ENCODE measurements at regions not wholly inside any gene's neighbourhood (a gene's known extent, or its start where the extent isn't known, plus 50 kb on each side); places are given as distances from the start of the nearest gene placed in this dataset.

GRCh38 chr2:18503376-18504228 is 56.9 kb downstream of the RDH14 start:
- no peak for DNase-seq (ENCODE audit: low read depth in 2 of 2)

GRCh38 chr2:18502142-18502541 is 58.3 kb downstream of the RDH14 start:
- DNase-seq (ENCODE audit: low read depth in 2 of 2): no peak

DNA sequence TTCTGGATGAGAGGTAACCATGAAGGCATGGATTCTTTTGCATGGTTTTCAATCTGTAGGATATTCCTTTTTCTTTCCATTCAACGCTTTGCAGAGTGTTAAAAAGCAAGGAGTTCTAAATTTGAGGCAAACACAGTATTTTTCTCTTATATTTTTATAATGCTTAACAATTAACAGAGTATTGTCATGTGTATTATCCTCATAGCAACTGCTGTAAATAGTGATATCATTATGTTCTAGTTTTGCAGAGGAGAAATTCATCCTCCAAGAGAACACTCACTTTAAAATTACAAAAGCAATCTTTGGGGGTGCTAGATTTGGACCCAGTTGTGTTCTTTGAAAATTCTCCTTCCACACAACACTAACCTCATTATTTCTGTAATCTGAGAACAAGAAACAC is 58.7 kb downstream of the RDH14 start:
- DNase-seq (ENCODE audit: low read depth in 2 of 2): no peak

DNA sequence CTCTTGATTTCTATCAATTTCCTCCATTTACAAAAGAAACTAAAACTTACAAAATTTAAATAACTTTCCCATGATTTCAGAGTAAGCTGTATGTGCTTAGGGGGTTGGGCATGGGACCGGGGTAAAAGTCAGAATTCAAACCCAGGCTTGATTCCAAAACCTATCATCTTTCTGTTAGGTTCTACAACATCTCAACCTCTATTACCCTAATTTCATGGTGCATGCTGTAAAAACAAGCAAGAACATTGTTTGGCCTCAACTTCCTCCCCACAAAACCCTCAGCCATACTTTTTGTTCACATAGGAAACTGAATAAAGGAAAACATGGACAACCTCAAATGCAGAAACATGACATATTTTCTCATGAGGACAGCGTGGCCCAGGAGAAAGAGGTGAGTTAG is 59.3 kb downstream of the RDH14 start:
- DNase-seq (ENCODE audit: low read depth in 2 of 2): no peak

DNA sequence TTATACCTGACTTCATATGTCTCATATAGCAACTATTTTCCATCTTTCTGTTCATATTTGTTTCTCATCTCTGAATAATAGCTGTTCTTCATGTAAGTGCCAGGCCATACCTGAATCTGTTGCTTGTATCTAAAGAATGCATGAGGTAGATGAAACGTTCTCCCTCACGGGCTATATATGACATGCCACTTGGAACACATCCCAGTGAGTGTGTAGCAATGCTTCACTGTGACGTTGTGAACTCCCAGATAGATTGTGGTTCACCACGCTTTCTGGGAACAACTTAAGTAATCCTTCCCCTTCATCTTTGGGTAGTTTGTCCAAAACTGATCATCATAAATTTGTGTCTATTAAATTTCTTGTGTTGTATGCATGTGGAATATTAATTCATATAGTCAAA is 60.1 kb downstream of the RDH14 start:
- peak; percentile 76 to 79 for DNase-seq (ENCODE audit: low read depth in 2 of 2)

GRCh38 chr2:18498531-18498930 is 61.9 kb downstream of the RDH14 start:
- no peak for DNase-seq (ENCODE audit: low read depth in 2 of 2)

DNA sequence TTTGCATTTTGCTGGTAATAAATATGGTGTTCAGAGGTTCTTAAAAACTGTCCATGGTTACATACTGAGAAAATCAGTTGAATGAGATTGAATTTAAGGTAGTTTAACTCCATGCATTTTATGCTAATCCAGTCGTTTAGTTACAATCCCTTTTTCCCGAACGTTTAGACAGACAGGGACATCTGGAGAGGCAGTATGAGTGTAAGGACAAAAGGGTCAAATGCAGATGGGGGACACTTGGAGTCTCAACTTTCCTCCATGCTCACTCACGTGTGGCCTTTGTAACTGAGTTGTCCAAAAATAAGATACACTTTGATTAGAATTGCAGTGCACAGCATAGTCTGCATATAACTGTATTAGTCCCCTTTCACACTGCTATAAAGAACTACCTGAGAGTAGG is 63.9 kb downstream of the RDH14 start:
- DNase-seq (ENCODE audit: low read depth in 2 of 2): no peak

DNA sequence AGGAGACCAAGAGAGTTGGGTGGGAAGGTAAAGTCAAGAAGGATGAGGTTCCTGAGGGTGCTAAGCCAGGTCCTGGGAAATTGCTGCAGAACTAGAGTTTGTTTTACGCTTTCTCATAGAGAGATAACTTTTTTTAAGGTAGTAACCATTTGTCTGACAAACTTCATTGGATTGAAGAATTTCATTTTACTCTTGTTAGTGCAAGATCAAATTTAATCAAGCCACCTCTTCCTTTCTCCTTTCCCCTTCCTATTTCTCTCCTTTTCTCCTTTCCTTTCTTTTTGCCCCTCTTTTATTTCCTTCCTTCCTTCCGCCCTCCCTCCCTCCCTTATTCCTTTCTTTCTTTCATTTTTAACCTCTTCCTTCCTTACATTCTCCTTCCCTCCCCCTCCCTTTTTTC is 65.4 kb downstream of the RDH14 start:
- DNase-seq (ENCODE audit: low read depth in 2 of 2): no peak

DNA sequence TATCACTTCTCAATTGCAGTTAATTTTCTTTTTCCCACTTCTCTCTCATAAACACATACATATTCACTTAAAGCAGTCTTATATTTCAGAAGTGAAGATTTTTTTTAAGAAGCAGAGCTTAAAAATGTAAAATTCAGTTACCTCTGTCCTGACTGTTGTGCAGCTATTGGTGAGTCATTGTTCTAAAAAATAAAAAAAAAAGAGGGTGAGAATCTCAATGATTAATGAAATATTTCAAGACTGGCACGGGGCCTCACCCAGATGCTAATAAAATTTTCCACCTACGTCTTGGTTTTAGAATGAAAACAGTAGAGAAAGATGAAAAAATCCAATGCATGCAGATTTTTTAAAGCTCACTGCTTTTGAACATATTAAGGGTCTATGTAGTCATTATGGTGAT is 67.7 kb downstream of the RDH14 start:
- no peak for DNase-seq (ENCODE audit: low read depth in 2 of 2)

DNA sequence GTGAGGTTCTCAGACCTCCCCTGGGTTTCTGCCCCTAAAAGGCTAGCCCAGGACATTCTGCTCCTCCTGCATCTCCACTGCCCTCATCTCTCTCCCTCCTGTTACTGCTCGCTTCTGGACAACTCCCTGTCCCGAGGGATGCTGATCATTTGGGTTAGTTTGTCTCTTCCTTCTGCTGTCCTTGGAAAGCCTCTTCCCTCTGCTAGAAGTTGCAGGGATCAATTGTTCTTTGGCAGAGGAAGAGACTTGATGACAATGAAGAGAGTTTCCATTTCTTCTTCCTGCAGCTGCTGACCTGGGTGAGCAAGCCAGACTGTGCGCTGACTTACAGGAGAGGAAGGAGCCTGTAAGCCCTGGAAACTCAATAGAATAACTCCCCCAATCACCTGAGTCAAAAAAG is 68.9 kb downstream of the RDH14 start:
- no peak for DNase-seq (ENCODE audit: low read depth in 2 of 2)

DNA sequence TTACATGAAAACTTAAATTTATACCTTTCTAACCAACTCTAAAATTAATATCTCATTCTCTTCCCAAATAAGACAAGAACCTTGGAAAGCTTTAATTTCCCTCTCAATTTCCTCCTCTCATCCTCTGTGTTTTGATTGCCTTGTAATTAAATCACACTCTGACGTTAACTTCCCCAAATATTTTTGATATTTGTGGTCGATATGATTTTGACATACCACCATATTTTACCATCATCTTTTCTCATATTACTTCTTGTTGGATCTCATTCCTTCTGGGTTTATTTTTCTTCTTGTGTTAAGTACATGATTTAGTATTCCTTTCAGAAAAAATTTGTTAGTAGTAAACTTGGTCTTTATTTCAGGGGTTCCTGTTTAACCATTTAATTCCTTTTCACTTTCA is 69.6 kb downstream of the RDH14 start:
- no peak for DNase-seq (ENCODE audit: low read depth in 2 of 2)

- DNase-seq (ENCODE audit: low read depth in 2 of 2): no peak
These were observed 73.1 kb downstream of the RDH14 start for GRCh38 chr2:18487106-18487913.

DNA sequence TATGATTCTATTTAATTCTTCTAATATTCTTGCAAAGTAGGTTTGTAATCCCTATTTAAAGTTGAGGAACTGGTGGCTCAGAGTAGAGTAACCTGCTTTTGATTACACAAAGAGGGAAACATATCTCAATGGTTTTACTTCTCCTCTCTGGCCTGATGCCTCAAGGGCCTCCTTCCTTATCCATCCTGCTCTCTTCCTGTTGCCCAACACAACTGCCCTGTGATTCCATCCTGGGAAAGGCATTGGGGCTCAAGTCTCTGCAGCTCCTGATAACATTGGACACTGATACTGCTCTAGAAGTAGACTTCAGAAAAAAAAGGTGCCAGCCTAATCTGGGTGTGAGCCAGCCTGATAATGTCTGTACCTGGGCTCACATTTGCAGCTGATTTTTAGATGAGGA is 75.8 kb downstream of the RDH14 start:
- no peak for DNase-seq (ENCODE audit: low read depth in 2 of 2)

DNA sequence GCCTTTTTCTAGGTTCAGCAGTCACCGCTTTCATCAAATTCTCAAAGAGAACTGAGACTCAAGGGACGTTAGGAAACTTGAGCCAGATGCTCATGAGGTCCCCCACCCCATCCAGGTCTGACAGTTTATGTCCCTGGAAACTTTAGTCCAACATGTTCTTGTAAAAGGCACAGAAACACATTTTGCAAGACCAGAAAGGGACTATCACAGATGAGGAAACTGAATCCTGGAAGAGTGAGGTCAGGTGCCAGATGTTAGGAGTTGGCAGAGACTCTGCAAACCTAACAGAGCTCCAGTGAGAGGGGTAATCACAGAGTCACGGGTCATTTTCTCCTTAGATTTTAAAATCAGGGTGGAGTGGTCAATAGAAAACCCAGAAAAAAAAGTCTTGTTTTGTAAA is 76.6 kb downstream of the RDH14 start:
- DNase-seq (ENCODE audit: low read depth in 2 of 2): no peak

DNA sequence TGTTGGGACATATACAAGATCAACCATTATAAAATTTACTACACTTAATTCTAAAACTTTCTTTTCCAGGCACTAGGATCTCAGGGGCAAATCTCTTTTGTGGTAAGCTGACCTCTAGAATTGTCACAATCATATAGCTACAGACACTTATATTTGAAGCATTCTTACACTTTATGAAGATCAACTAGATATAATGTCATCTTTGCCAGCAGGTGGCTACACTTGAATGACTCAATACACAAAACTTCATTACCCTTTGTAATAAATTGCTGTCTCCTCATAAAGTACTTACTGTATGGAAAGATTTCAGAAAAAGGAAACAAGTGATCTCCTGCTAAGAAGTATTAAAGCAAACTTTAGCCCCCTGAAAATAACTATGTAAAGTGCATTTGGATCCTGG is 77.8 kb downstream of the RDH14 start:
- no peak for DNase-seq (ENCODE audit: low read depth in 2 of 2)

GRCh38 chr2:18479947-18480369 is 80.5 kb downstream of the RDH14 start:
- peak; percentile 94 to 95 for DNase-seq (ENCODE audit: low read depth in 2 of 2)

- DNase-seq (ENCODE audit: low read depth in 2 of 2): no peak
These were observed 83.2 kb downstream of the RDH14 start for GRCh38 chr2:18477293-18477692.

DNA sequence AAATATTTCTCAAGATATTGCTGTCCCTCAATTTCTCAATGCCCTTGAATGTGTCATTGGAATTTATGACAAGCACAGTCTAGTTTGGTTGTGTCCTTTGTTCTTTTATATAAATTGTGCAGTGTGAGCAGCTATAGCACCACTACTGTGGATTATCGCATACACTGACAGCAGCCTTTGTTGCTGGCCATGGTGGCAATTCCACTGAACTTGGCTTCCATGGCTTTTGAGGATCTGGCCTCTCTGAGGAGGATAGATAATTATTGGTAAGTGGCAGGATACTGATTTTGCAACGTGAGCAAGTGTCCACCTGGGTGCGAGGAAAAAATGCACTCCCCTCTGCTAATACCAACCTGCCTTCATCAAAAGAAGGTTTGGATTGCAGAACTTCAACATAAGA is 84.0 kb downstream of the RDH14 start:
- no peak for DNase-seq (ENCODE audit: low read depth in 2 of 2)

- peak in 1 of 2 experiments; percentile 30 for DNase-seq (ENCODE audit: low read depth in 2 of 2)
These were observed 84.6 kb downstream of the RDH14 start for GRCh38 chr2:18475884-18476283.

DNA sequence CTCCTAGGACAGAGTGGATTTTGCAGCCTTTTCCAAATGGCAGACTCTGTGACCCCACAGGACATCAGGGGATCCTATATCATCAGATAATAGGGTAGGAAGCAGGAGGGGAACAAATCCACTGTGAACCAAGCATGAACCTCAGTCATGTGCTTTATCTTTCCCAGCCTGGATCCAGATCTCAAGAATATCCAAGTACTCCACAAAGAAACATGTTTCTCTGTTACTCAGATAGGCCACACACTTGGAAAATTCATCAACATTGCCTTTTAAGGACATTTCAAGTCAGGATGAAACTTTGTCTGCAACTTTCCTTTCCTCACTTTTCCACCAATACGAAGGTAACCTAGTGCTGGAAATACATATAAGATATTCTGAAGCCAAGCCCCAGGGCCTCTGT is 85.8 kb downstream of the RDH14 start:
- no peak for DNase-seq (ENCODE audit: low read depth in 2 of 2)

- DNase-seq (ENCODE audit: low read depth in 2 of 2): peak; percentile 64 to 70
These were observed 86.9 kb downstream of the RDH14 start for GRCh38 chr2:18473241-18474181.
